GM18498 (cell line): ENCODE measurements at regions not wholly inside any gene's neighbourhood (a gene's known extent, or its start where the extent isn't known, plus 50 kb on each side); places are given as distances from the start of the nearest gene placed in this dataset.
"Not testable (repeated sequence)": the region's sequence is repeated elsewhere in the genome, so short reads cannot be mapped to it uniquely, and the experiment has no call there.

Experiments used
- ATAC-seq: cut with Tn5 transposase; IDR thresholded peaks from one replicate; pipeline ENCODE4 v1.9.1; 2021; ENCODE audit warnings: mild to moderate bottlenecking, moderate library complexity; ENCODE audit not compliant: unreplicated experiment

GRCh38 chr6:150299873-150300485 is 68.8 kb upstream of the IYD start:
- ATAC-seq: no peak

GRCh38 chr6:150301846-150302519 is 66.8 kb upstream of the IYD start:
- ATAC-seq: peak; percentile 69

- no peak for ATAC-seq
Measured at GRCh38 chr6:150302520-150303176, 66.2 kb upstream of the IYD start.

GRCh38 chr6:150303256-150303655 is 65.6 kb upstream of the IYD start:
- ATAC-seq: no peak

GRCh38 chr6:150304429-150304828 is 64.4 kb upstream of the IYD start:
- ATAC-seq: no peak

- no peak for ATAC-seq
Measured at GRCh38 chr6:150306290-150306689, 62.5 kb upstream of the IYD start.

- ATAC-seq: no peak
Measured at GRCh38 chr6:150307520-150307919, 61.3 kb upstream of the IYD start.

- no peak for ATAC-seq
Measured at GRCh38 chr6:150308812-150309645, 59.8 kb upstream of the IYD start.

GRCh38 chr6:150310539-150310938 is 58.3 kb upstream of the IYD start:
- no peak for ATAC-seq

GRCh38 chr6:150311149-150311944 is 57.5 kb upstream of the IYD start:
- not testable (repeated sequence) for ATAC-seq

GRCh38 chr6:150312395-150312794 is 56.4 kb upstream of the IYD start:
- no peak for ATAC-seq

GRCh38 chr6:150312844-150313584 is 55.8 kb upstream of the IYD start:
- no peak for ATAC-seq

- ATAC-seq: no peak
Measured at GRCh38 chr6:150313781-150314180, 55.0 kb upstream of the IYD start.

- ATAC-seq: no peak
Measured at GRCh38 chr6:150314230-150315188, 54.3 kb upstream of the IYD start.

GRCh38 chr6:150315626-150316025 is 53.2 kb upstream of the IYD start:
- ATAC-seq: no peak

GRCh38 chr6:150316936-150317335 is 51.9 kb upstream of the IYD start:
- ATAC-seq: no peak
